ENCODE measurements at regions not wholly inside any gene's neighbourhood (a gene's known extent, or its start where the extent isn't known, plus 50 kb on each side); places are given as distances from the start of the nearest gene placed in this dataset.

GRCh38 chr6:105628156-105628860 lies 225.4 kb upstream of the PREP start:
- no peak for DNase-seq

DNA sequence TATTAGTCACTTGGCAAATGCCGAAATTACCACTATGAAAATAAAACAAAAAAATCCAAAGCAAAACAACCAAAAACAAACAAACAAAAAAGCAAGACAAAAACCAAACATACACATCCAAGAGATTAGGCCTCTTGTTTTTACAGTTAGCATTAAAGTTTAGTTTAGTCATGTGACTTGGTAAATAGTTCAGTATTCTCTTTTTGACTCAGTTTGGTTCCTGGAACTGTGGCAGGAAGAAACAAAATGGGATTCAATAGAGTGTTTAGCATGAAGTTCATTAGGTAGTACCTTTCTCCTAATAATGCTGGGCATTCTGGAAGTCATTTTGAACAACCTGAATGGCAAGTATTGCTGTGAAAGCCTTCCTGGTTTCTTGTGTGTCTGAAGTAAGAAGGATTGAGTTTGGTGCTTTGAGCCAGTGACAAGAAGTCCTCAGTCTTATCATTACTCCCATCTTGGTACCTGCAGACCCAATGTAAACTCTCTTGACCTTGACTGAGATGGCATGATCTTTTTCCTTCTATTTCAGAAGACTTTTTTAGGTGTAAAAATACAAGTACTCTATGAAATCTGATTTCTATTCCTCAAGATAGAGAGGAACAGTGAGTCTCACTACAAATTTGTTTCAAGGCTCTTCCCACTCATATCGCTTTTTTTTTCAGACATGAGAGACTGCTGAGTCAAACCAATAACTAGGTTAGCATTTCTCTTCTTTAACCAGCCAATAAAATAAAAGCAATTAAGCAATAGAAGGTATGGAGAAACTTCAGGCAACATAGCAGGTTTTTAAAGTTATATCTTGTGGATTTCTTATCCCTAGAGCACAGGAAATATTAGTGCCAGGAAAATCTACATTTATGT lies 223.6 kb upstream of the PREP start:
- no peak for DNase-seq

DNA sequence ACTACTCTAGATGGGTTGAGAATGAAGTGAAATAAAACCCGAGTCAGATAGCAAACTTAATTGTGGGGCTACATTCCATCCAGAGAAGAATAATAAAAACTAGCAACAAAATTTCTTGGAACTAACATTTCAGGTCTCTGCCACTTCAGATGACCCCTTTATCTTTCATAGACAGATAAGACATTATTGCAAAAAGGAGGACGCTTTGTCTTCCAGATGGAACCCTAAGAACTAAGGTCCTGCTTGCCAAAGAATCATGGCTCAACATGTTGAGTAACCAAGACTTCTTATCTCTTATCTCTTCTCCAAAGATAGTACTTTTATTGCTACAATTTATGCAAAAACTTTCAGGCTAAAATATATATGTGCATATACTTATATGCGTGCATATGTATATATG lies 221.1 kb upstream of the PREP start:
- no peak for DNase-seq

- no peak for DNase-seq
These were observed 219.3 kb upstream of the PREP start for GRCh38 chr6:105622226-105622625.

- DNase-seq: no peak
These were observed 218.8 kb upstream of the PREP start for GRCh38 chr6:105621564-105622175.

- no peak for DNase-seq
These were observed 218.0 kb upstream of the PREP start for GRCh38 chr6:105620878-105621277.

- no peak for DNase-seq
These were observed 217.3 kb upstream of the PREP start for GRCh38 chr6:105619971-105620741.

DNA sequence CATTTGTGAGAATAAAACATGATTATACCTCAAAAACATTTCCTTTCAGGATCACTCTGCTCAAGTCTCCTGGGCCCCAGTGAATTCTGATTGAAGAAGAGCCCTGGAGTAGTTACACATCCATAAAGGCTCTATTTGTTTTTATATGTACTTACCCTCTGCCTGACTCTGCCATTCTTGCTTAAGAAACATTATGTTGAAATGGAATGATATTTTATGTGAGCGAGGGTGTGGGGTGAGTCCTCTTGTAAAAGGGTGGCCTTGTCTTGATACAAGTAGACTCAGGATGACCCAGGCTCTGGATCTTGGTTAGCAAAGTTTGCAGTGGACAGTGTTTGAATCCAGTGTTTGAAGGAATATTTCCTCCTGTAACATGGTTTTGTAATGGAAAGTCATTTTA lies 215.4 kb upstream of the PREP start:
- DNase-seq: no peak

- DNase-seq: no peak
These were observed 213.6 kb upstream of the PREP start for GRCh38 chr6:105616521-105616920.

DNA sequence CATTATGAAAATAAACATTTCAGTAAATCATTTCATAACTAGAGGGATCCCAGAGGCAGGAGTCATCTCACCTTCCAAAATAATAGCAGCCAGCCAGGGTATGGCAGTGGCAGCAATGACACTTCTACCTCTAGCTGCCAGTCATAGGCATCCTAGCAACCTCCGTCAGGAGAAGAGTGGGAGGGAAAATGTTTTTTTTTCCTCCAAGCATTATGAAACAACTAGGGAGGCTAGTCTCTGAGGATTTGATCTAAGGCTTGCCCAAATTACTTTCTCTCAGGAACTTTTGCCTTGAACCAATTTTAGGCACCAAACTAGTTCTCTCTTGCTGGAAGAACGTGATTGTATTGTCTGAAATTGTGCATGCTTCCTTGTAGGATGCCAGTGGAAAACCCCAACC lies 208.7 kb upstream of the PREP start:
- no peak for DNase-seq

- DNase-seq: peak; percentile 37
These were observed 206.6 kb upstream of the PREP start for GRCh38 chr6:105609375-105609991.

- no peak for DNase-seq
These were observed 206.0 kb upstream of the PREP start for GRCh38 chr6:105608711-105609374.

DNA sequence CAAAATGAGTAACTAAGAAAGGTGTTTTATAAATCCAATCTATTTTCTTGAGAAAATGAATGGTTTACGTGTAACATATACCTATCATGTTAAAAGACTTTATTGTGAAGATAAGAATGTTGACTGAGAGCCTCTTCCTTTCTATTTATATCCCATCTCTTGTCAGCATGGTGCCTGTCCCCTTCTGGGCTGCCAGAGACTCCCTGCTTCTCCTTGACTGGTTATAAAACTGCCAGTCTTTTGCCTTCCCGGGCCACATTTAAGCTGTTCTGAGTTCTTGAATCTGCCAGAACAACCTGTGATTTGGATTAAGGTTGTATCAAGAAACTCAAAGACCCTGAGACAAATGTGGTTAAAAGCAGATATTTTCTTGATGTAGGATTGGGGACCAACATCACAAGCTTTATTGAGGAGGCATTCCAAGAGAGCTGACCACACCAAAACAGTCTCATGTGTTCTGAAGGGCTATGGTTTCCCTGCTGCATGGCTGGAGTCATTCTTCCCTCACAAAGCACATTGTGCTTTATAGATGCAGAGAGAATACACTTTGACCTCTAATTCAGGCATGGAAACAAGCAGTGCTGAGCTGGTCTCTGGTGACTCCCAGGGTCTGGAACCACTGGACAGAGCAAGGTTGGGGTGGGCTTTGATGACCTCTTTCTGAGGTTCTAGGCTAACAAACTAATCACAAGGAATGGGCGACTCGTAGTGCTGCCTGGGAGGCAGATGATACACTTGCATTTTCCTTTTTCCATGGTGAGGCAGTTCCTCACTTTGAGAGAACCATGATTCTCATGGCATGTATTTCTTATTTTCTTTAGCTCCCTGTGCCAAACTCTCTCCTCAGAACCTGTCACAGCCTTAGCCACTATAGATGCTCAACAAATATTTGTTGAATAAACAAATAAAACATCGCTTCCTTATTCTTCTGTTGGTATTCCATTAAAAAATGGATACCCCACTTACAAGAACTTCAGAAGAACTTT lies 205.0 kb upstream of the PREP start:
- no peak for DNase-seq

GRCh38 chr6:105606831-105607463 lies 204.1 kb upstream of the PREP start:
- DNase-seq: no peak

DNA sequence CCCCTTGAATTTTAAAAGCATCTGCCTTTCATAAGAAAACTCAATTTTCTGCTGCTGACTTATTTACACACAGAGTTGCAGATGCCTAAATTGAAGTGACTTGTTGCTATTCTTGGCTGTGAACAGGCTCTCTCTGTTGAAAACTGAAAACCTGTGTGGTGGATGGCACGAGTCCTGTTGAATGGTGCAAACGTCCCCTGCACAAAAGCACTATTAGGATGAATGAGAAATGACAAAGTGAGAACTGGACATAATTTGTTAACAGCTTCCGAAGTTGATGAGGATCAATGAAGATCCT lies 201.7 kb upstream of the PREP start:
- DNase-seq: no peak

DNA sequence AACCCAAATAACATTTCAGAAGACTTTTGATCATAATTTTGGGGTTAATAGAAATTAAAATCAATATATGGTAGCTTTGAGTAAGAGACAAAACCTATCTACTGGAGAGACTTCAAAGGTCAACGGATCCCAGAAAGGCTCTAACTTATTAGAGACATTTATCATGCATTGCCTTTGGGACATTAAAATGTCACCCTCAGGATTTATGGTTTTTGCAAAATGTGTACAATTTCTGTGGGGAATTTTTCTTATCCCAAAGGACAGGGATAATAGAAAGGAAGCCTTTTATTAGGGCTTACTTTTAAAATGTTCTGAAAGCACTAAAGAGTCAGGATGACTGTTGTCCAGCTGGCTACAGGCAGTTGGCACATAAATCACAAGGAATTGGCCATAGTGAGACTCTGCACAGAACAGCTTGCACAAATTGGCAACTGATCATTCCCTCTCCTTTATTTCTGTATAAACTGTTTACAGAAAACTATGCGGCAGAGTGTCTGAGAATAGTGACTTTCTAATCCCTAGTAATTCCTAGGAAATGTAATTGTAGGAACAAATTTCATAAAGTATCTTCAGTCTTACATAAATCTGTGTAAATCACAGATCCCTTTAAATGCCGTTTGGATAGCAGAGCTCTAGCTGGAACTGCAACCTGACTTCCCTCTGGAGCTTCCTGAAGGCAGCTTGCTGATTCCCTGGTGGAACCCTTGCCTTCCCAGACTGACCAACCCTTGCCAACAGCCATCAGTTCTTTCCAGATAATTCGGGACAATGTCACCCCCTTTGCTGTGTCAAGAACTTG lies 201.1 kb upstream of the PREP start:
- peak; percentile 73 for DNase-seq

- peak; percentile 85 for DNase-seq
These were observed 198.8 kb upstream of the PREP start for GRCh38 chr6:105601541-105602236.

- DNase-seq: no peak
These were observed 197.7 kb upstream of the PREP start for GRCh38 chr6:105600336-105601260.
